COLO829 (cell line): ENCODE measurements at regions not wholly inside any gene's neighbourhood (a gene's known extent, or its start where the extent isn't known, plus 50 kb on each side); places are given as distances from the start of the nearest gene placed in this dataset.

Experiments used
- DNase-seq: peaks from one replicate; pipeline ENCODE4 v3.0.0; 2012; ENCODE audit warnings: low spot score

GRCh38 chr20:55258559-55258958, 746.8 kb downstream of the CBLN4 start:
- DNase-seq = no peak

- DNase-seq = no peak
Observed at GRCh38 chr20:55255016-55255415, 750.3 kb downstream of the CBLN4 start.

- DNase-seq = no peak
Observed at GRCh38 chr20:55253781-55254180, 751.5 kb downstream of the CBLN4 start.

GRCh38 chr20:55252521-55252920, 752.8 kb downstream of the CBLN4 start:
- no peak for DNase-seq

GRCh38 chr20:55251170-55251569, 754.1 kb downstream of the CBLN4 start:
- no peak for DNase-seq

GRCh38 chr20:55242853-55243252, 762.5 kb downstream of the CBLN4 start:
- no peak for DNase-seq

GRCh38 chr20:55239269-55239668, 763.9 kb downstream of the DOK5 start:
- DNase-seq = no peak

- no peak for DNase-seq
Observed at GRCh38 chr20:55232647-55233046, 757.3 kb downstream of the DOK5 start.

- no peak for DNase-seq
Observed at GRCh38 chr20:55229451-55229850, 754.1 kb downstream of the DOK5 start.

GRCh38 chr20:55216525-55217242, 741.3 kb downstream of the DOK5 start:
- DNase-seq = no peak

- no peak for DNase-seq
Observed at GRCh38 chr20:55213653-55214052, 738.3 kb downstream of the DOK5 start.

- no peak for DNase-seq
Observed at GRCh38 chr20:55211481-55211880, 736.1 kb downstream of the DOK5 start.

- no peak for DNase-seq
Observed at GRCh38 chr20:55205665-55206064, 730.3 kb downstream of the DOK5 start.

GRCh38 chr20:55200317-55200716, 724.9 kb downstream of the DOK5 start:
- no peak for DNase-seq

GRCh38 chr20:55194947-55195346, 719.6 kb downstream of the DOK5 start:
- DNase-seq = no peak

GRCh38 chr20:55186228-55186627, 710.8 kb downstream of the DOK5 start:
- no peak for DNase-seq

GRCh38 chr20:55175081-55175480, 699.7 kb downstream of the DOK5 start:
- no peak for DNase-seq

GRCh38 chr20:55174635-55175034, 699.2 kb downstream of the DOK5 start:
- no peak for DNase-seq

GRCh38 chr20:55174172-55174571, 698.8 kb downstream of the DOK5 start:
- no peak for DNase-seq

- no peak for DNase-seq
Observed at GRCh38 chr20:55173601-55174000, 698.2 kb downstream of the DOK5 start.

GRCh38 chr20:55172310-55173002, 697.1 kb downstream of the DOK5 start:
- DNase-seq = no peak

GRCh38 chr20:55166063-55166462, 690.7 kb downstream of the DOK5 start:
- no peak for DNase-seq

GRCh38 chr20:55160996-55161395, 685.6 kb downstream of the DOK5 start:
- DNase-seq = no peak

GRCh38 chr20:55160037-55160436, 684.6 kb downstream of the DOK5 start:
- DNase-seq = no peak
